ENCODE measurements at regions not wholly inside any gene's neighbourhood (a gene's known extent, or its start where the extent isn't known, plus 50 kb on each side); places are given as distances from the start of the nearest gene placed in this dataset.

GRCh38 chr12:130247634-130248237, 85.5 kb downstream of the FZD10 start:
- 66 to 76% (median 73%) methylated on average over 4 of the region's 4 CpGs for WGBS, 5 donors

GRCh38 chr12:130249376-130249775, 87.1 kb downstream of the FZD10 start:
- Histone ChIP-seq H3K4me3 (no peak overlapping the region), H3K4me1 (no peaks in the 10 kb centered on the region), H3K27ac (no peak overlapping the region), H3K27me3 (peaks cover 0 to 10% (median 0%) of the 10 kb centered on the region in 3 donors), H3K36me3 (no peaks in the 10 kb centered on the region), H3K9me3 (peaks cover 0 to 4% (median 0%) of the 10 kb centered on the region in 4 donors)
- no peak for DNase-seq
- intact Hi-C loops (cut with DNase I; ENCODE audit: low total_unique reads): no loop called here
- no peak for TF ChIP-seq CTCF (IDR thresholded peaks at IDR 0.05)
- TF ChIP-seq POLR2A (IDR thresholded peaks at IDR 0.05): no peak
- TF ChIP-seq POLR2AphosphoS5 (IDR thresholded peaks at IDR 0.05): no peak
- no peak for TF ChIP-seq EP300 (IDR thresholded peaks at IDR 0.05)
- WGBS, 5 donors: 65 to 85% (median 83%) methylated on average over 6 of the region's 6 CpGs

More at GRCh38 chr12:130247634-130248237, 85.5 kb downstream of the FZD10 start:
- no peak overlapping the region for H3K4me3 ChIP-seq
- no peaks in the 10 kb centered on the region for H3K4me1 ChIP-seq
- TF ChIP-seq POLR2A (IDR thresholded peaks at IDR 0.05) (no peak), POLR2AphosphoS5 (IDR thresholded peaks at IDR 0.05) (no peak), EP300 (IDR thresholded peaks at IDR 0.05) (no peak), CTCF (IDR thresholded peaks at IDR 0.05) (no peak)
- peaks cover 0 to 5% (median 0%) of the 10 kb centered on the region in 3 donors for H3K27me3 ChIP-seq
- H3K36me3 ChIP-seq: no peaks in the 10 kb centered on the region
- no peak overlapping the region for H3K27ac ChIP-seq
- peaks cover 0 to 4% (median 0%) of the 10 kb centered on the region in 4 donors for H3K9me3 ChIP-seq
- no peak for DNase-seq
- intact Hi-C loops (cut with DNase I; ENCODE audit: low total_unique reads): no loop called here

- Histone ChIP-seq H3K36me3 (no peaks in the 10 kb centered on the region), H3K27ac (no peak overlapping the region), H3K9me3 (peaks cover 0 to 4% (median 0%) of the 10 kb centered on the region in 4 donors), H3K27me3 (peaks cover 0 to 10% (median 0%) of the 10 kb centered on the region in 3 donors), H3K4me3 (no peak overlapping the region), H3K4me1 (no peaks in the 10 kb centered on the region)
- intact Hi-C loops (cut with DNase I; ENCODE audit: low total_unique reads): no loop called here
- DNase-seq: peak in 1 of 2 donors; percentile 7
- TF ChIP-seq POLR2A (IDR thresholded peaks at IDR 0.05) (no peak), POLR2AphosphoS5 (IDR thresholded peaks at IDR 0.05) (no peak)
- WGBS, 5 donors: 42 to 60% (median 51%) methylated on average over 5 of the region's 5 CpGs
These were observed 86.4 kb upstream of the PIWIL1 start for GRCh38 chr12:130251236-130251780.

- TF ChIP-seq POLR2AphosphoS5 (IDR thresholded peaks at IDR 0.05) (no peak), EP300 (IDR thresholded peaks at IDR 0.05) (no peak), POLR2A (IDR thresholded peaks at IDR 0.05) (no peak)
- H3K4me3 ChIP-seq: no peak overlapping the region
- intact Hi-C loops (cut with DNase I; ENCODE audit: low total_unique reads): no loop called here
- no peaks in the 10 kb centered on the region for H3K36me3 ChIP-seq
- H3K27me3 ChIP-seq: peaks cover 0 to 15% (median 0%) of the 10 kb centered on the region in 3 donors
- peak in 1 of 2 donors; percentile 14 for DNase-seq
- WGBS, 5 donors: 79 to 97% (median 90%) methylated on average over 5 of the region's 5 CpGs
- H3K9me3 ChIP-seq: peaks cover 0 to 4% (median 0%) of the 10 kb centered on the region in 4 donors
- no peaks in the 10 kb centered on the region for H3K4me1 ChIP-seq
- no peak overlapping the region for H3K27ac ChIP-seq
These were observed 83.8 kb upstream of the PIWIL1 start for GRCh38 chr12:130253866-130254265.

GRCh38 chr12:130254461-130255276, 83.0 kb upstream of the PIWIL1 start:
- TF ChIP-seq EP300 (IDR thresholded peaks at IDR 0.05) (no peak), POLR2A (IDR thresholded peaks at IDR 0.05) (no peak), POLR2AphosphoS5 (IDR thresholded peaks at IDR 0.05) (no peak), CTCF (IDR thresholded peaks at IDR 0.05) (no peak)
- Histone ChIP-seq H3K27me3 (peaks cover 0 to 19% (median 0%) of the 10 kb centered on the region in 3 donors), H3K9me3 (peaks cover 0 to under 1% (median 0%) of the 10 kb centered on the region in 4 donors), H3K27ac (no peak overlapping the region), H3K4me3 (no peak overlapping the region), H3K4me1 (no peaks in the 10 kb centered on the region), H3K36me3 (no peaks in the 10 kb centered on the region)
- WGBS, 5 donors: 71 to 81% (median 77%) methylated on average over 19 of the region's 19 CpGs
- intact Hi-C loops (cut with DNase I; ENCODE audit: low total_unique reads): no loop called here
- peak in 1 of 2 donors; percentile 71 for DNase-seq
